Fibroblast of lung (primary cell): ENCODE measurements at regions not wholly inside any gene's neighbourhood (a gene's known extent, or its start where the extent isn't known, plus 50 kb on each side); places are given as distances from the start of the nearest gene placed in this dataset.

Source experiments
- DNase-seq, 2 donors: peaks; one replicate each; pipeline versions ENCODE4 v3.0.0 to v3.0.0-alpha.2; 2010; ENCODE audit warnings: low read depth in 2 of 2
- H2AFZ ChIP-seq: 2 replicates; pipeline ENCODE4 v1.5.1; 2012; ENCODE audit warnings: low read length, control low read depth, inconsistent platforms
- H3K27ac ChIP-seq: 2 replicates; pipeline ENCODE4 v1.5.1; 2011; ENCODE audit warnings: low read length, control low read depth; ENCODE audit not compliant: insufficient read depth
- H3K27me3 ChIP-seq: 2 replicates; pipeline ENCODE4 v1.5.1; 2011; ENCODE audit warnings: mild to moderate bottlenecking, low read length; ENCODE audit not compliant: control insufficient read depth, insufficient read depth
- H3K36me3 ChIP-seq: 2 replicates; pipeline ENCODE4 v1.5.1; 2011; ENCODE audit warnings: low read length; ENCODE audit not compliant: control insufficient read depth, insufficient read depth
- H3K4me1 ChIP-seq: 2 replicates; pipeline ENCODE4 v1.5.1; 2011; ENCODE audit warnings: low read length; ENCODE audit not compliant: control insufficient read depth, insufficient read depth; ENCODE audit errors: extremely low read depth
- H3K4me2 ChIP-seq: 2 replicates; pipeline ENCODE4 v1.5.1; 2011; ENCODE audit warnings: low read length, control low read depth; ENCODE audit not compliant: insufficient read depth; ENCODE audit errors: extremely low read depth
- H3K4me3 ChIP-seq, 4 experiments: fragments of 200-600 bp in 1 of 4; sonication (generic) in 1 of 4; replicated peaks in 1 of 4; 2 replicates each; pipeline ENCODE4 v1.5.1; 2011 to 2016; ENCODE audit warnings: low read length in 4 of 4, low read depth in 3 of 4, mild to moderate bottlenecking in 3 of 4, control low read depth in 2 of 4, inconsistent platforms in 1 of 4, mixed read lengths in 1 of 4; ENCODE audit not compliant: insufficient read depth in 1 of 4; ENCODE audit errors: control extremely low read depth in 1 of 4
- H3K79me2 ChIP-seq: 2 replicates; pipeline ENCODE4 v1.5.1; 2012; ENCODE audit warnings: mild to moderate bottlenecking, low read length, inconsistent platforms; ENCODE audit not compliant: control insufficient read depth, insufficient read depth
- H3K9ac ChIP-seq: 2 replicates; pipeline ENCODE4 v1.5.1; 2011; ENCODE audit warnings: mild to moderate bottlenecking, low read length, control low read depth; ENCODE audit not compliant: insufficient read depth
- H3K9me3 ChIP-seq: 2 replicates; pipeline ENCODE4 v1.5.1; 2012; ENCODE audit warnings: low read depth, low read length; ENCODE audit not compliant: control insufficient read depth, insufficient read depth
- H4K20me1 ChIP-seq: 2 replicates; pipeline ENCODE4 v1.5.1; 2011; ENCODE audit warnings: low read length; ENCODE audit not compliant: control insufficient read depth, insufficient read depth; ENCODE audit errors: extremely low read depth
- EZH2 ChIP-seq: IDR thresholded peaks from 2 replicates; pipeline ENCODE4 v1.5.1; 2012; ENCODE audit warnings: low read length, control low read depth, mild to moderate bottlenecking; ENCODE audit errors: missing control alignments
- TF ChIP-seq, protein P1 (sequence below), 2 donors: IDR thresholded peaks in 1 of 2; conservative IDR thresholded peaks in 1 of 2; 1 replicate in 1 of 2; 2 replicates in 1 of 2; pipeline ENCODE4 v1.5.1; 2011 to 2012; ENCODE audit warnings: low read length in 2 of 2, control low read depth in 1 of 2, inconsistent platforms in 1 of 2, low read depth in 1 of 2, mild to moderate bottlenecking in 1 of 2

DNA sequence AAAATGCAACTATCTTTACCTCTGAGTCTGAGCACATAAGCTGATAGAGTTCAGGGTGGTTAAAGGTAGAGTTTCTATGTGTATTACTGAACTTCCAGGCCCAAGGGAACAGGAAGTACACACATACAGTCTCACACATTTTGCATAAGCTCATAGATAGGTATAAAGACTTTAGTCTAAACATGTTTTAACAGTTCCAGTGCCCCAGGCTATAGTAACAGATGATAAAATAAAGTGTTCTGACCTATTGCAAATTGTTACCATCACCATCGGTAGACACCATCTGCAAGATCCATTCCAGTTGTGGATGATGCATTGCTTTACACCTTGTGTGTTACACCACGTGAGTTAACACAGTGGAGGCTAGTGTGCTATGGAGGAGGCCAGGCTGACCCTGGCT is 95.8 kb downstream of the TMEM174 start:
- TF ChIP-seq, protein P1, sequence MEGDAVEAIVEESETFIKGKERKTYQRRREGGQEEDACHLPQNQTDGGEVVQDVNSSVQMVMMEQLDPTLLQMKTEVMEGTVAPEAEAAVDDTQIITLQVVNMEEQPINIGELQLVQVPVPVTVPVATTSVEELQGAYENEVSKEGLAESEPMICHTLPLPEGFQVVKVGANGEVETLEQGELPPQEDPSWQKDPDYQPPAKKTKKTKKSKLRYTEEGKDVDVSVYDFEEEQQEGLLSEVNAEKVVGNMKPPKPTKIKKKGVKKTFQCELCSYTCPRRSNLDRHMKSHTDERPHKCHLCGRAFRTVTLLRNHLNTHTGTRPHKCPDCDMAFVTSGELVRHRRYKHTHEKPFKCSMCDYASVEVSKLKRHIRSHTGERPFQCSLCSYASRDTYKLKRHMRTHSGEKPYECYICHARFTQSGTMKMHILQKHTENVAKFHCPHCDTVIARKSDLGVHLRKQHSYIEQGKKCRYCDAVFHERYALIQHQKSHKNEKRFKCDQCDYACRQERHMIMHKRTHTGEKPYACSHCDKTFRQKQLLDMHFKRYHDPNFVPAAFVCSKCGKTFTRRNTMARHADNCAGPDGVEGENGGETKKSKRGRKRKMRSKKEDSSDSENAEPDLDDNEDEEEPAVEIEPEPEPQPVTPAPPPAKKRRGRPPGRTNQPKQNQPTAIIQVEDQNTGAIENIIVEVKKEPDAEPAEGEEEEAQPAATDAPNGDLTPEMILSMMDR (conservative IDR thresholded peaks at IDR 0.05 in 1 of 2, IDR thresholded peaks at IDR 0.05 in 1 of 2; ENCODE audit: low read depth in 1 of 2, low read length in 2 of 2): no peak
- no peak for TF ChIP-seq EZH2
- Histone ChIP-seq H3K27ac (no peak overlapping the region), H3K4me1 (peaks cover 2% of the 10 kb centered on the region), H3K9me3 (no peaks in the 10 kb centered on the region), H3K79me2 (no peaks in the 10 kb centered on the region), H3K4me3 (no peak overlapping the region), H3K27me3 (peaks cover 12% of the 10 kb centered on the region), H4K20me1 (no peaks in the 10 kb centered on the region), H2AFZ (no peak overlapping the region), H3K9ac (no peak overlapping the region), H3K36me3 (no peaks in the 10 kb centered on the region), H3K4me2 (no peak overlapping the region)
- DNase-seq: no peak

DNA sequence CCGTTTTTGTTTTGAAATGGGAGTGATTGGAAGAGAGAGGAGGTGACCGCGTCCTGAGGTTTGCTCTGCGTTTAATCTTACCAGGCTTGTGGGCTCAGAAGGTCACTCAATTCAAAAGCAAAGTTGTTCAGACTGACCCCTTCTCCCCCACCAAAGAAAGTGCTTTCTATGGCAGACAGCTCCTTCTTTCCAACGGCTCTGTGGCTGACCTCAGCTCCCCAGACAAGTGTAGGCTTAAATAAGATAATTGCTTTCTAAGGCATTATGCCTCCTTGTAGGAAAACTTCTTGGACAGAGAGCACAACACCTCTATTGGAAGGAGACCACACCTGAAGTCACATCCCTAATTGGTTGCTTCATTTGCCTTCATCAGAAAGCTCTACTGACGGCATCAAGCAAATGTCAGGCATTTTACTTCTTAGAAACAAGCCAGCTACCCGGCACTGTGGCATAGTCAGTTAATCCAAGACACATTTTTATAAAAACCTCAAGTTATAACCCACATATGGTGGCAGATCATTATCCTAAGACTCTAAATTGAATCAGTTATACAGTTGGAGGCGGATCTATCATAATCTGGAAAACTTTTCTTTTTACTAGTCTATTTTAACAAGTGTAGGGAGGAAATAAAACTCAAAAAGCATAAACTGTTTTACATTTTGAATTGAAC is 94.9 kb downstream of the TMEM174 start:
- no peak for TF ChIP-seq EZH2
- TF ChIP-seq, protein P1 (conservative IDR thresholded peaks at IDR 0.05 in 1 of 2, IDR thresholded peaks at IDR 0.05 in 1 of 2; ENCODE audit: low read depth in 1 of 2, low read length in 2 of 2): no peak
- Histone ChIP-seq H3K9ac (no peak overlapping the region), H3K36me3 (no peaks in the 10 kb centered on the region), H3K9me3 (no peaks in the 10 kb centered on the region), H4K20me1 (no peaks in the 10 kb centered on the region), H3K79me2 (no peaks in the 10 kb centered on the region), H3K27ac (no peak overlapping the region), H2AFZ (no peak overlapping the region), H3K27me3 (peaks cover 5% of the 10 kb centered on the region), H3K4me3 (peak overlapping the region in 1 of 4 experiments; percentile 33), H3K4me2 (peak overlapping the region; percentile 87), H3K4me1 (peaks cover 2% of the 10 kb centered on the region)
- DNase-seq: peak in 1 of 2 donors; percentile 40

DNA sequence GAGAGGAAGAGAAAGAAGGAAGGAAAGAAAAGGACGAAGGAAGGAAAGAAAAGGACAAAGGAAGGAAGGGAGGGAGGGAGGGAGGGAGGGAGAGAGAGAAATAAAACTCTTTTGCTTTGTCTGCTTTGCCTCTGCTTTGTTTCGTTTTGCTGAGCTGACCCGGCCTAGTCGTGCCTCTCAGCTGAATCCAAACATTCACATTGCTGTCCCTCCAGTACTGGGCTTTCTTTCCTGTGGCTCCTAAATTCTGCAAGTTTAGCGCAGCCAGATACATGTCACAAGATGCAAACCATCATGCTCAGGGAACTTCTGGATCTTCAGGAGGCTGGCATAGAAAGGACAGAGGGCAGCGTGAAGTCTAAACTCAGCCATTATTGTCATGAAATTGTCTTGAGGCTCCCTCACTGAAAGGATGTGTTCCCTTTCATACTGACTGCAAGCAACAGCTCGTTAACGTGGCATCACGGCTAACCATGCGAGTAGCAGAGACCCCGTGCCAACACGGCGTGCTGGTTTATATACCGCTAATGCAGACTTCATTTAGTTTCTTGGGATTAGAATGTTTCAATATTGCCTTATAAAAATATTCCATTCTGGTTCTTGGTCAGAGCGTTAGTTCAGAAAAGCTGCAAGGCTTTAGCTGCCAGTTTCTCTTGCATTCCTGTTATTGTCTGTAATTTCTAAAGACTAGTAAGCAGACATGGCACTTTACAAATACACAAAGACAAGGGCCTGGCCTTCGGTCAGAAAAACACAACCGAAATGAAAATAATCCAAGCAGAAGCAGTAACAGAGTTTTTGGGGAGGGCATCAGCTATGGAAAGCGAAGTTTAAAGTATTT is 94.2 kb downstream of the TMEM174 start:
- Histone ChIP-seq H2AFZ (peak overlapping the region; percentile 72), H3K9ac (no peak overlapping the region), H3K27me3 (peaks cover 2% of the 10 kb centered on the region), H3K4me3 (peak overlapping the region in 3 of 4 experiments; percentile 19 to 33 (median 31)), H3K4me1 (peaks cover 2% of the 10 kb centered on the region), H3K9me3 (no peaks in the 10 kb centered on the region), H3K36me3 (no peaks in the 10 kb centered on the region), H3K79me2 (no peaks in the 10 kb centered on the region), H4K20me1 (no peaks in the 10 kb centered on the region), H3K4me2 (peak overlapping the region; percentile 87), H3K27ac (no peak overlapping the region)
- TF ChIP-seq EZH2: no peak
- TF ChIP-seq, protein P1 (conservative IDR thresholded peaks at IDR 0.05 in 1 of 2, IDR thresholded peaks at IDR 0.05 in 1 of 2; ENCODE audit: low read depth in 1 of 2, low read length in 2 of 2): no peak
- DNase-seq: peak; percentile 38 to 49
